Neural progenitor cell (in vitro differentiated cells): ENCODE measurements at regions not wholly inside any gene's neighbourhood (a gene's known extent, or its start where the extent isn't known, plus 50 kb on each side); places are given as distances from the start of the nearest gene placed in this dataset.

Experiments
- CTCF ChIP-seq: fragments of 200-600 bp; sonication (generic); IDR thresholded peaks from 2 replicates; pipeline ENCODE4 v1.5.1; 2017; ENCODE audit warnings: antibody characterized with exemption, mild to moderate bottlenecking
- EZH2 ChIP-seq: fragments of 200-600 bp; sonication (generic); IDR thresholded peaks from 2 replicates; pipeline ENCODE4 v1.6.1; 2017; ENCODE audit warnings: antibody characterized with exemption, mild to moderate bottlenecking, moderate library complexity

DNA sequence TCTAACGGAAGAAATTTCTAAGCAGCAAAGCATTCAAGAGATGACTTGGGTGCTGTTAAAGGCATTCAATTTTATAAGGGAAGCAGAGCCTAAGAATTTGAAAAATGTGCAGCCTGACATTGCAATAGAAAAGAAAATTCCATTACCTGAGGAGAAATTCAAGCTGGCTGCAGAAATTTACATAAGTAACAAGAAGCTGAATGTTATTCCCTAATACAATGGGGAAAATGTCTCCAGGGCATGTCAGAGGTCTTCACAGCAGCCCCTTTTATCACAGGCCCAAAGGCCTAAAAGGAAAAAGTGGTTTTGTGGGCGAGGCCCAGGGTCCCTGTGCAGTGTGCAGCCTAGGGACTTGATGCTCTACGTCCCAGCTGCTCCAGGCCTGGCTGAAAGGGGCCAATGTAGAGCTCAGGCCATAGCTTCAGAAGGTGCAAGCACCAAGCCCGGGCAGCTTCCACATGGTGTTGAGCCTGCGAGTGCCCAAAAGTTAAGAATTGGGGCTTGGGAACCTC is 306.7 kb downstream of the RDH14 start:
- TF ChIP-seq CTCF (no peak), EZH2 (no peak)
